ENCODE measurements at regions not wholly inside any gene's neighbourhood (a gene's known extent, or its start where the extent isn't known, plus 50 kb on each side); places are given as distances from the start of the nearest gene placed in this dataset.

- TF ChIP-seq POLR2AphosphoS5 (IDR thresholded peaks at IDR 0.05; ENCODE audit: insufficient read depth, low read depth, low read length) (no peak), CTCF (IDR thresholded peaks at IDR 0.05; ENCODE audit: extremely low read depth in 1 of 2, insufficient read depth in 1 of 2, low read depth in 1 of 2, low read length in 2 of 2) (no peak), MAX (IDR thresholded peaks at IDR 0.05; ENCODE audit: insufficient read depth, insufficient read length) (no peak), POLR2A (IDR thresholded peaks at IDR 0.05; ENCODE audit: low read depth, low read length) (no peak)
These were observed 78.2 kb upstream of the UMPS start for GRCh38 chr3:124652009-124652408.
